A673 (cell line): ENCODE measurements at regions not wholly inside any gene's neighbourhood (a gene's known extent, or its start where the extent isn't known, plus 50 kb on each side); places are given as distances from the start of the nearest gene placed in this dataset.

ENCODE experiments used
- EZH2 ChIP-seq: fragments of 200-600 bp; sonication (generic); IDR thresholded peaks from 2 replicates; pipeline ENCODE4 v1.6.1; 2017; ENCODE audit warnings: borderline replicate concordance, low read depth, mild to moderate bottlenecking, mixed read lengths, antibody characterized with exemption, low read length; ENCODE audit not compliant: poor library complexity, severe bottlenecking
- TF ChIP-seq, protein P1 (sequence below): fragments of 300-800, 200-600 bp; sonication (generic); conservative IDR thresholded peaks from 2 replicates; pipeline ENCODE4 v1.5.1; 2017; ENCODE audit warnings: low read depth, mild to moderate bottlenecking, antibody characterized with exemption, low read length, moderate library complexity, mixed read lengths

DNA sequence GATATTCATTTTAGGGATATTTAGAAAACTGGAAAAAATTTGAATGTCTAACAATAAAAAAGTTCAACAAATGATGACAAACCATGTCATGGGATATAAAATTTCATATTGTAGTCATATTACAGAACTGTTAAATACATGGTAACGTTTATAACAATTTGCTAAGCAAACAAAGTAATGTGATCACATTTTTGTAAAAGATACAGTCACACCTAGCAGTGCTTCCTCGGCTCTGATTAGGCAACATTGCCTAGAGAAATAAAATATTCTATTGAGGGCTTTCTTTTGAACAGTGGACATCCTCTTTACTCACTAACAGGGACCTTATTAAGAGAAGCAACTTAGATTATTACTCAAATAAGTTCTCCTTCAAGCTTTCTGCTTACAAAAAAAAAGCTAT, 605.5 kb downstream of the GATA3 start:
- TF ChIP-seq, protein P1, sequence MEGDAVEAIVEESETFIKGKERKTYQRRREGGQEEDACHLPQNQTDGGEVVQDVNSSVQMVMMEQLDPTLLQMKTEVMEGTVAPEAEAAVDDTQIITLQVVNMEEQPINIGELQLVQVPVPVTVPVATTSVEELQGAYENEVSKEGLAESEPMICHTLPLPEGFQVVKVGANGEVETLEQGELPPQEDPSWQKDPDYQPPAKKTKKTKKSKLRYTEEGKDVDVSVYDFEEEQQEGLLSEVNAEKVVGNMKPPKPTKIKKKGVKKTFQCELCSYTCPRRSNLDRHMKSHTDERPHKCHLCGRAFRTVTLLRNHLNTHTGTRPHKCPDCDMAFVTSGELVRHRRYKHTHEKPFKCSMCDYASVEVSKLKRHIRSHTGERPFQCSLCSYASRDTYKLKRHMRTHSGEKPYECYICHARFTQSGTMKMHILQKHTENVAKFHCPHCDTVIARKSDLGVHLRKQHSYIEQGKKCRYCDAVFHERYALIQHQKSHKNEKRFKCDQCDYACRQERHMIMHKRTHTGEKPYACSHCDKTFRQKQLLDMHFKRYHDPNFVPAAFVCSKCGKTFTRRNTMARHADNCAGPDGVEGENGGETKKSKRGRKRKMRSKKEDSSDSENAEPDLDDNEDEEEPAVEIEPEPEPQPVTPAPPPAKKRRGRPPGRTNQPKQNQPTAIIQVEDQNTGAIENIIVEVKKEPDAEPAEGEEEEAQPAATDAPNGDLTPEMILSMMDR, result no peak
- no peak for TF ChIP-seq EZH2
